Sigmoid colon (tissue), 6 donors: ENCODE measurements at regions not wholly inside any gene's neighbourhood (a gene's known extent, or its start where the extent isn't known, plus 50 kb on each side); places are given as distances from the start of the nearest gene placed in this dataset.

ENCODE experiments used
- DNase-seq: peaks from one replicate; pipeline ENCODE4 v3.0.0-alpha.2; 2019
- H3K27ac ChIP-seq, 4 donors: fragments of 200-600 bp; sonication (generic); one replicate each; pipeline ENCODE4 v1.5.1; 2016 to 2019; ENCODE audit warnings: mild to moderate bottlenecking in 1 of 4
- H3K27me3 ChIP-seq, 3 donors: fragments of 200-600 bp; sonication (generic); one replicate each; pipeline ENCODE4 v1.5.1; 2019; ENCODE audit warnings: mild to moderate bottlenecking in 1 of 3
- H3K36me3 ChIP-seq, 4 donors: fragments of 200-600 bp; sonication (generic); one replicate each; pipeline ENCODE4 v1.5.1; 2016 to 2019
- H3K4me1 ChIP-seq, 4 donors: fragments of 200-600 bp; sonication (generic); one replicate each; pipeline ENCODE4 v1.5.1; 2017 to 2019
- H3K4me3 ChIP-seq, 4 donors: fragments of 200-600 bp; sonication (generic); one replicate each; pipeline ENCODE4 v1.5.1; 2017 to 2019; ENCODE audit warnings: mild to moderate bottlenecking in 2 of 4, moderate library complexity in 1 of 4
- H3K9me3 ChIP-seq, 4 donors: fragments of 200-600 bp in 3 of 4; sonication (generic) in 3 of 4; one replicate each; pipeline versions ENCODE4 v1.5.1 to v1.6.1; 2013 to 2019
- EP300 ChIP-seq, 4 donors: sonication (generic); formaldehyde crosslinking; IDR thresholded peaks; one replicate each; pipeline ENCODE4 v1.6.1; 2017; ENCODE audit warnings: antibody characterized with exemption in 4 of 4
- POLR2A ChIP-seq, 2 donors: fragments of 450-650 bp; IDR thresholded peaks; one replicate each; pipeline ENCODE4 v1.6.1; 2016; ENCODE audit warnings: antibody characterized with exemption in 2 of 2, mild to moderate bottlenecking in 2 of 2, moderate library complexity in 2 of 2
- POLR2AphosphoS5 ChIP-seq, 4 donors: sonication (generic); formaldehyde crosslinking; IDR thresholded peaks; one replicate each; pipeline ENCODE4 v1.6.1; 2017; ENCODE audit warnings: antibody characterized with exemption in 4 of 4
- WGBS, 2 donors: extraction: QIAGEN DNeasy Blood & Tissue Kit; methylation state at CpG; one replicate each; pipeline ENCODE4 v1.1.7; 2013; 5-methylcytosine and 5-hydroxymethylcytosine counted together
- intact Hi-C: fragments of 100-400 bp; cut with DNase I; formaldehyde crosslinking; loops from one replicate; pipeline ENCODE4 v1.15.1; 2023
- TF ChIP-seq, protein P1 (sequence below), 4 experiments: fragments of 450-650 bp in 3 of 4; fragments of 200-600 bp in 1 of 4; IDR thresholded peaks; one replicate each; pipeline ENCODE4 v1.5.1; 2016 to 2019; ENCODE audit warnings: antibody characterized with exemption in 4 of 4, mild to moderate bottlenecking in 3 of 4, moderate library complexity in 2 of 4
- donor health status: healthy with polysubstance abuse.
- donor health status: healthy.

DNA sequence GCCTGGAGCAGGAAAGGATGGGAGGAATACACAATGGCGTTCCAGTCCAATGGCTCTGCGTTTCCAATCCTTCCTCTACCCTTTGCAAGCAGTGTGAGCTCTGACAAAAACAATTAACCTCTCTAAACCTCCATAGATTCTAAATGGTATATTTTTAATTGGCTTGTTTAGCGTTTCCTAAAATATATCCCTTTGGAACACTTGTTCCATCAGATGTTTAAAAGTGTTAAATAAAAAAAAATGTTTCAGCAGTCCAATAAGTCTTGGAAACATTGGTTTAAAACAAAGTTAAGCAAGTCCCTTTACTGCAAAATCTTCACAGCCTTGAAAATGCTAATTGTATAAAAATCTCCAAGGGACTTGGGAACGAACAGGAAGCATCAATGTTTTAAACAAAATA lies 432.3 kb upstream of the ARRDC4 start:
- no peak for TF ChIP-seq POLR2AphosphoS5 (IDR thresholded peaks at IDR 0.05)
- no peak for TF ChIP-seq EP300 (IDR thresholded peaks at IDR 0.05)
- no peak for TF ChIP-seq POLR2A (IDR thresholded peaks at IDR 0.05)
- TF ChIP-seq, protein P1, sequence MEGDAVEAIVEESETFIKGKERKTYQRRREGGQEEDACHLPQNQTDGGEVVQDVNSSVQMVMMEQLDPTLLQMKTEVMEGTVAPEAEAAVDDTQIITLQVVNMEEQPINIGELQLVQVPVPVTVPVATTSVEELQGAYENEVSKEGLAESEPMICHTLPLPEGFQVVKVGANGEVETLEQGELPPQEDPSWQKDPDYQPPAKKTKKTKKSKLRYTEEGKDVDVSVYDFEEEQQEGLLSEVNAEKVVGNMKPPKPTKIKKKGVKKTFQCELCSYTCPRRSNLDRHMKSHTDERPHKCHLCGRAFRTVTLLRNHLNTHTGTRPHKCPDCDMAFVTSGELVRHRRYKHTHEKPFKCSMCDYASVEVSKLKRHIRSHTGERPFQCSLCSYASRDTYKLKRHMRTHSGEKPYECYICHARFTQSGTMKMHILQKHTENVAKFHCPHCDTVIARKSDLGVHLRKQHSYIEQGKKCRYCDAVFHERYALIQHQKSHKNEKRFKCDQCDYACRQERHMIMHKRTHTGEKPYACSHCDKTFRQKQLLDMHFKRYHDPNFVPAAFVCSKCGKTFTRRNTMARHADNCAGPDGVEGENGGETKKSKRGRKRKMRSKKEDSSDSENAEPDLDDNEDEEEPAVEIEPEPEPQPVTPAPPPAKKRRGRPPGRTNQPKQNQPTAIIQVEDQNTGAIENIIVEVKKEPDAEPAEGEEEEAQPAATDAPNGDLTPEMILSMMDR (IDR thresholded peaks at IDR 0.05), result no peak
- intact Hi-C loops, result no loop called here
- 81% methylated on average over 4 of the region's 4 CpGs for WGBS, 2 donors
- Histone ChIP-seq H3K36me3 (no peaks in the 10 kb centered on the region), H3K27me3 (no peaks in the 10 kb centered on the region), H3K27ac (no peak overlapping the region), H3K9me3 (no peaks in the 10 kb centered on the region), H3K4me1 (no peaks in the 10 kb centered on the region), H3K4me3 (no peak overlapping the region)
- no peak for DNase-seq

DNA sequence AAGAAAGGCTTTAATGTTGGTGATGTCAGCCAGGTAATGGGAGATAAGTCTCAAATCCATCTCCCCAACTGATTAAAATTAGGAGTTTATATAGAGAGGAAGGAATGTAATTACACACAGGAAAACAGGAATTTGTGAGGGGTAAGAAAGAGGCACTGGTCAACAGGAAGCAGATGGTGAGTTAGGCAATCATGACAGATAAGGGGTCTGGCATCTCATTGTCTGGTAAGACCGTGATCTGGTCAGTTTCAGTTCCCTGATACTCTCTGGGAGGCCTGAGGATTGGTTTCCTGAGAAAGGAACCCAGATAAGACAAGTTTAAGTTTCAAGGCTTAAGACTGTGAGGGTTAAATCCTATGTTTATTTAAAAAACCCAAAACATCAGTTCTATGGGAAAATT lies 414.7 kb upstream of the ARRDC4 start:
- H3K9me3 ChIP-seq, result peaks cover 0 to 9% (median 4%) of the 10 kb centered on the region in 4 donors
- WGBS, 2 donors, result 41 to 64% methylated on average over 1 of the region's 1 CpG
- intact Hi-C loops, result no loop called here

GRCh38 chr15:97547381-97547780 lies 413.1 kb upstream of the ARRDC4 start:
- H3K27ac ChIP-seq, result no peak overlapping the region
- DNase-seq, result no peak

More for the DNA sequence above, 414.7 kb upstream of the ARRDC4 start:
- DNase-seq, result no peak
- Histone ChIP-seq H3K27me3 (no peaks in the 10 kb centered on the region), H3K4me1 (no peaks in the 10 kb centered on the region), H3K27ac (no peak overlapping the region), H3K4me3 (no peak overlapping the region), H3K36me3 (no peaks in the 10 kb centered on the region)
- TF ChIP-seq POLR2A (IDR thresholded peaks at IDR 0.05), result no peak

DNA sequence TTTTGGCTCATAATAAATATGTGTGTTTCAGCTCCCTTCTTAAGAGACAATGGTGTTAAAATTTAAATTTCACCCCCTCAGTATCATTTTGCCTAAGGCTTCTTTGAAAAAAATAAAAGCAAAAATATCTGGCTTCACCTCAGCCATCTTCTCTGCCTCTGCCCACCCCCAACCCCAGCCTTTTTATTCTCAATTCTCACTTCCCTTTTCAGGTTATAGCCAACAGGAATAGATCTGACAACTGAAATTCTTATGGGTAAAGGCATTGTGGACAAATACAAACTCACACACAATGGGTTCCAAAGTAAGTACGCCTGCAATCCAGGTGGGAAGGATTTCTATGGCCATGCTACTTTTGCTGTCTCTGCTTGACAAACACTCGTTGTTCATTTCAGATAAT lies 399.0 kb upstream of the ARRDC4 start:
- TF ChIP-seq POLR2A (IDR thresholded peaks at IDR 0.05) (no peak), EP300 (IDR thresholded peaks at IDR 0.05) (no peak), POLR2AphosphoS5 (IDR thresholded peaks at IDR 0.05) (no peak)
- TF ChIP-seq, protein P1 (IDR thresholded peaks at IDR 0.05), result no peak
- no peak overlapping the region for H3K4me3 ChIP-seq
- intact Hi-C loops, result no loop called here
- no peak overlapping the region for H3K27ac ChIP-seq
- 89 to 91% methylated on average over 2 of the region's 2 CpGs for WGBS, 2 donors
- no peaks in the 10 kb centered on the region for H3K4me1 ChIP-seq
- DNase-seq, result no peak
- H3K27me3 ChIP-seq, result no peaks in the 10 kb centered on the region
- H3K9me3 ChIP-seq, result peaks cover 0 to 3% (median 0%) of the 10 kb centered on the region in 4 donors
- H3K36me3 ChIP-seq, result no peaks in the 10 kb centered on the region

More at GRCh38 chr15:97547381-97547780, 413.1 kb upstream of the ARRDC4 start:
- no peak for TF ChIP-seq EP300 (IDR thresholded peaks at IDR 0.05)
- no peak for TF ChIP-seq POLR2A (IDR thresholded peaks at IDR 0.05)
- TF ChIP-seq, protein P1 (IDR thresholded peaks at IDR 0.05), result no peak
- no peak for TF ChIP-seq POLR2AphosphoS5 (IDR thresholded peaks at IDR 0.05)
- Histone ChIP-seq H3K4me1 (no peaks in the 10 kb centered on the region), H3K9me3 (peaks cover 0 to 9% (median 4%) of the 10 kb centered on the region in 4 donors), H3K36me3 (no peaks in the 10 kb centered on the region), H3K4me3 (no peak overlapping the region), H3K27me3 (no peaks in the 10 kb centered on the region)
- 77 to 78% methylated on average over 2 of the region's 2 CpGs for WGBS, 2 donors
- intact Hi-C loops, result no loop called here

DNA sequence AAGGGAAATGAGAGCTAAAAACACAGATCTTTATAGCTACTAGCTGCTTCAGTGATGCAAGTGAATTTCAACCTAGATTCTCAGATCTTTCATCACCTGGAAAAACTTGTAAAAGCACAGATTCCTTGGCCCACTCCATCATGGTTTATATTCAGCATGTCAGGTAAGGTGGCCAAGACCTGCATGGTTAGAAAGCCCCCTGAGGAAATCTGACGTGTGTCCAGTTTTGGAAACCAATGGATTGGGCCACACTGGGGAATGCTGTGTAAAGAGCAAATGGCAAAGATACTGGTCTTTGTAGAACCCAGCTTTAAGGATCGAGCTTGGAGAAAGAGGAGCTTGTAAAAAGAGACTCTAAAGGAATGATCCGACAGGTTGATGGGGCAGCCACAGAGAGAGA lies 397.0 kb upstream of the ARRDC4 start:
- intact Hi-C loops, result no loop called here
- Histone ChIP-seq H3K4me1 (no peaks in the 10 kb centered on the region), H3K27me3 (no peaks in the 10 kb centered on the region), H3K36me3 (no peaks in the 10 kb centered on the region), H3K9me3 (no peaks in the 10 kb centered on the region), H3K27ac (no peak overlapping the region), H3K4me3 (no peak overlapping the region)
- no peak for TF ChIP-seq POLR2AphosphoS5 (IDR thresholded peaks at IDR 0.05)
- TF ChIP-seq, protein P1 (IDR thresholded peaks at IDR 0.05), result no peak
- no peak for TF ChIP-seq POLR2A (IDR thresholded peaks at IDR 0.05)
- no peak for TF ChIP-seq EP300 (IDR thresholded peaks at IDR 0.05)
- DNase-seq, result no peak
- 88% methylated on average over 3 of the region's 3 CpGs for WGBS, 2 donors
